DMS79 treated with DMSO at 0.1 percent for 48 hours (cell line): ENCODE measurements at regions not wholly inside any gene's neighbourhood (a gene's known extent, or its start where the extent isn't known, plus 50 kb on each side); places are given as distances from the start of the nearest gene placed in this dataset.

ENCODE experiments used
- DNase-seq: peaks from one replicate; lab custom pipeline; 2025; lab: John Stamatoyannopoulos, UW

GRCh38 chr2:220437938-220438337, 810.5 kb downstream of the SLC4A3 start:
- no peak for DNase-seq

- DNase-seq: no peak
These were observed 813.3 kb downstream of the SLC4A3 start for GRCh38 chr2:220440731-220441130.

DNA sequence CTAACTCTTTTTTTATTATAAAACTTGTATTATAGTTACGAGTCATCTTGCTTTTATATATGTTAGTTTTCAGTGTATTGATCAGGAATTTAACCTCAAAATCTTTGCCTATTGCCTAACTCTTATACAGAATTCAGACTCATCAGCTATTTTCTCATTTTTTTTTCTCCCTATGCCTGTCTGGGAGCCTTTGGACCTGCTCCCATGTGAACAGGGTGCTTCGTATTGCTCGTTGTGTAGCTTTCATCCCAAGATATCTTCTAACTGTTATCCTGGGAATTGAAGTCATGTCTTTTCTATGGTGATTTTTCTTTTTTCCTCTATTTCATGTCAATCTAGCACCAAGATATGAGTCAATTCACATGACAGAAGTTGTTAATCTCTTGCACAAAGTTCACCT, 814.0 kb downstream of the SLC4A3 start:
- DNase-seq: no peak

DNA sequence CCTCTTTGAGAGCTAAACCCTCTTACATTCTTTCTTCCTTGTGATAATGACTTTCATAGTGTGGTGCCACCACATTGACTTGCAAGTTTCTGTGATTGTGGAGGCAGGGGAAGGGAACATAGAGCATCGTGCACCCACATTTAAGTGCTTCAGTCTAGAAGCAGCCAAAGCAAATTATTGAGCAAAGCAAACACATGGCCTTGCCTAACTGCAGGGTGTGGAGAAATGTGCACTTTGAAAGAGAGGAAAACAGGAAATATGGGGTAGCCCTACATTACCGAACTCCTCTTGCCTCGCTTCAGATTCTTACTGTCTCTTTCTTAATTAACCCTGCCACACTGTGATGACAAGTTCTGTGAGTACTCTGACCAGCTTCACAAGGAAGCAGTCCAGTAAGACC, 814.6 kb downstream of the SLC4A3 start:
- DNase-seq: no peak

DNA sequence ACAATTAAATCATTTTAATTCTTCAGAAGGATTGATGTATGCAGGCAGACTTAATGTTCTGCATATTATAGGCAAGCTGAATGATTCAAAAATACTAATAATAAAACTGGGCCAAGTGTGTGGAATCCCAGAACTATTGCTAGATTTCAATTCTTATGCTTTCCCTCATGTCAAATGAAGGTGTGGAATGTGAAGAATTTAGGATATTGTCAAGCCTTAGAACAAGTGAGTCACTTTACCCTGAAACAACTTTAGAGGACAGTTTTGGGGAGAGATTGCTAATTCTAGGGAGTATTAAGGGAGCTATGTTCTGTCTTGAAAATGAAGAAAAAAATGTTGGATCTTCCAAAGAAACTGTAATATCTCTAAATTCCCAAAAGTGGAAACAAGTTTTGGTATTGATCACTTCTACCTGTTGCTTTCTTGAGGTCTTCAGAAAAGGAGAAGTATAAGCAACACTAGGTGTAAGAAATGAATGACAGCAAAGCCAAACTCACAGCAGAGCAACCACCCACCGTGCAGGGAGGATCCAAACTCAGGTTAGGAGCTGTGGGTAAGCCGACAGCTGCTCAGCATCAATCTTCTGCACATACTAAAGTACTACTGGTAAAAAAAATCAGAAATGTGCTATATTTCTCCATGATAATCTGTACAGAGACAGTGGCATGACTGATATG, 818.1 kb downstream of the SLC4A3 start:
- no peak for DNase-seq

DNA sequence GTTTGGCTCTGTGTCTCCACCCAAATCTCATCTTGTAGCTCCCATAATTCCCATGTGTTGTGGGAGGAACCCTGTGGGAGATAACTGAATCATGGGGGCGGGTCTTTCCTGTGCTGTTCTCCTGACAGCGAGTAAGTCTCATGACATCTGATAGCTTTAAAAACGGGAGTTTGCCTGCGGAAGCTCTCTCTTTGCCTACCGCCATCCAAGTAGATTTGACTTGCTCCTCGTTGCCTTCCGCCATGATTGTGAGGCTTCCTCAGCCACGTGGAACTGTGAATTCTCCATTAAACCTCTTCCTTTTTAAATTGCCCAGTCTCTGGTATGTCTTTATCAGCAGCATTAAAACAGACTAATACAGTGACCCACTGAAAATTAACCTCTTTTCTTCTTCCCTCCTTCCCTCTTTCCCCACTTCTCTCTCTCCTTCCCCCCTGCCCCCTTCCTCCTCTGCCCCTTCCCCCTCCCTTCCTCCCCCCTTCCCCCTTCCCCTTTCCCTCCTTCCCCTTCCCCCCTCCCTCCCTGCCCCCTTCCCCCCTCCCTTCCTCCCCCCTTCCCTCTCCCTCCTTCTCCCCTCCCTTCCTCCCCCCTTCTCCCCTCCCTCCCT, 818.8 kb downstream of the SLC4A3 start:
- DNase-seq: no peak

DNA sequence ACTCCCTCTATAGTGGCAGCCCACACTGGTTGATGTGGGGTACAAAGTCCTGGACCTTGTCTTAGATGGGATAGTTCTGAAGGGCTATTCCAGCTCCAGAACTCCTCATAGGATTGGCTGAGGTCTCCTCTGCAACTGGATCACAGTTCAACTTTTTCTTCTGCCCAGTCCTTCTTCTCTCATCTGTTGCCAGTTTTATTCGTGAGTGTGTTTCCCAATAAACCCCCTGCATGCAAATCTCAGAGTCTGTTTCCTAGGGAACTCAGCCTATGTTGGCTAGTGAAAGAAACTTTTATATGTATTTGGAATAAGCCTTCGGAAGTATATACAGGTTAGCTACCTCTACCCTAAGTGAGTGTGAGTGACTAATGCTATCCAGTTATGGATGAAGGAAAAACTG, 823.4 kb downstream of the SLC4A3 start:
- DNase-seq: no peak

- DNase-seq: no peak
These were observed 824.0 kb downstream of the SLC4A3 start for GRCh38 chr2:220451438-220451837.

GRCh38 chr2:220452561-220452960, 825.1 kb downstream of the SLC4A3 start:
- DNase-seq: peak; percentile 6

GRCh38 chr2:220455351-220455990, 828.0 kb downstream of the SLC4A3 start:
- DNase-seq: no peak

- DNase-seq: no peak
These were observed 830.6 kb downstream of the SLC4A3 start for GRCh38 chr2:220458051-220458450.

GRCh38 chr2:220460257-220460985, 833.0 kb downstream of the SLC4A3 start:
- DNase-seq: no peak

- DNase-seq: no peak
These were observed 836.4 kb downstream of the SLC4A3 start for GRCh38 chr2:220463876-220464275.

- DNase-seq: no peak
These were observed 838.3 kb downstream of the SLC4A3 start for GRCh38 chr2:220465700-220466099.

DNA sequence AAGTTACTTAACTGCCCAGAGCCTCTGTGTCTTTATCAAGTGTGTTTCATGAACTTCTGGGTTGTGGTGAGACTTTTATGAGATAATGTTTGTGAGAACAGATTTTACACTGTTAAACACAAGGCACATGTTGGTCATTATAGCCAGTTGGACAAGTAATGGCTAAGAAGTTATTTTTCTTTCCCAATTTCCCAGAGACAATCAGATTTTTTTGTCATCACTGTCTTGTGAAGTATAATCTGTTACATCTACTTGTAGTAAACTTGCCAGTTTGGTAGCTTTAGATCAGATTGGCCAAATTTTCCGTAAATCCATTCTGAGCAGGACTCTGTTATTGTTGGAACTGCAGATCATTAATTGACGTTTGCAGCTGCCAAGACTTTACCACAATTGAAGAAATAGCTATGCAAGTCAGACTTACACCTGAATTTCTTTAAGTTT, 838.8 kb downstream of the SLC4A3 start:
- no peak for DNase-seq

- DNase-seq: no peak
These were observed 841.8 kb downstream of the SLC4A3 start for GRCh38 chr2:220469201-220469600.

- DNase-seq: no peak
These were observed 846.2 kb downstream of the SLC4A3 start for GRCh38 chr2:220473611-220474010.

- no peak for DNase-seq
These were observed 849.4 kb downstream of the SLC4A3 start for GRCh38 chr2:220476877-220477276.

GRCh38 chr2:220478305-220479058, 851.1 kb downstream of the SLC4A3 start:
- no peak for DNase-seq

DNA sequence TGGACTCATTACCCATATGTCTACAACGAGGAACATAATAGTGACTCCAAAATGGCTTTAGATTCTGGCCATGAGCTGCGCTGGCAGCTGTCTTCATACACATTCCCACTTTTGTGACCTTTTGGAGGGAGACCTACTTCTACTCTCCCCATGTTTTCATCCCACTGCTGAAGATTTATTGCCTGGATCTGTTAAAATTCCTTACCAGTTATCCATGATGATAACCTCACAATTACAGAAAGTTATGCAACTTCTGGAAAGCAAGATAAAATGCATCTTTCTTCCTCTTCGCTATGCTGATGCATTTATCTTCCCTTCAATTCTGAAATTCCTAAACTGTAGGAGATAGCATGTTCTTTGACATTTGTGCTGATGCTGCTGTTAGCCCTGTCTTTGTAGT, 855.3 kb downstream of the SLC4A3 start:
- no peak for DNase-seq

GRCh38 chr2:220489121-220489520, 861.7 kb downstream of the SLC4A3 start:
- no peak for DNase-seq

- DNase-seq: no peak
These were observed 864.2 kb downstream of the SLC4A3 start for GRCh38 chr2:220491670-220492069.
